ENCODE measurements at regions not wholly inside any gene's neighbourhood (a gene's known extent, or its start where the extent isn't known, plus 50 kb on each side); places are given as distances from the start of the nearest gene placed in this dataset.

- DNase-seq, result no peak
These were observed 121.4 kb downstream of the TBXT start for GRCh38 chr6:166046226-166046625.

- DNase-seq, result no peak
These were observed 121.8 kb downstream of the TBXT start for GRCh38 chr6:166045860-166046200.

- DNase-seq, result no peak
These were observed 122.3 kb downstream of the TBXT start for GRCh38 chr6:166045173-166045859.

- DNase-seq, result no peak
These were observed 126.4 kb downstream of the TBXT start for GRCh38 chr6:166041277-166041676.

- no peak for DNase-seq
These were observed 127.4 kb downstream of the TBXT start for GRCh38 chr6:166040292-166040691.

- no peak for DNase-seq
These were observed 131.1 kb downstream of the TBXT start for GRCh38 chr6:166036316-166037095.

- no peak for DNase-seq
These were observed 135.1 kb downstream of the TBXT start for GRCh38 chr6:166032366-166033200.

GRCh38 chr6:166031275-166031674 is 136.4 kb downstream of the TBXT start:
- DNase-seq, result no peak

- no peak for DNase-seq
These were observed 138.1 kb downstream of the TBXT start for GRCh38 chr6:166029506-166029905.

- DNase-seq, result no peak
These were observed 139.9 kb downstream of the TBXT start for GRCh38 chr6:166027761-166028160.

GRCh38 chr6:166026586-166027126 is 141.0 kb downstream of the TBXT start:
- no peak for DNase-seq

GRCh38 chr6:166025149-166025898 is 142.3 kb downstream of the TBXT start:
- DNase-seq, result no peak

GRCh38 chr6:166024252-166024651 is 143.4 kb downstream of the TBXT start:
- DNase-seq, result no peak

GRCh38 chr6:166023273-166023989 is 144.2 kb downstream of the TBXT start:
- no peak for DNase-seq

- DNase-seq, result no peak
These were observed 146.2 kb downstream of the TBXT start for GRCh38 chr6:166021429-166021828.

GRCh38 chr6:166019214-166019613 is 148.4 kb downstream of the TBXT start:
- DNase-seq, result no peak

GRCh38 chr6:166017032-166017635 is 150.5 kb downstream of the TBXT start:
- DNase-seq, result no peak

GRCh38 chr6:166014966-166015365 is 152.7 kb downstream of the TBXT start:
- DNase-seq, result no peak

- no peak for DNase-seq
These were observed 157.3 kb downstream of the TBXT start for GRCh38 chr6:166010136-166010960.

GRCh38 chr6:166009385-166010031 is 158.1 kb downstream of the TBXT start:
- no peak for DNase-seq
